Hepatocyte (in vitro differentiated cells): ENCODE measurements at regions not wholly inside any gene's neighbourhood (a gene's known extent, or its start where the extent isn't known, plus 50 kb on each side); places are given as distances from the start of the nearest gene placed in this dataset.

Experiments
- CTCF ChIP-seq: fragments of 200-600 bp; sonication (generic); IDR thresholded peaks from 2 replicates; pipeline ENCODE4 v1.5.1; 2016; ENCODE audit warnings: antibody characterized with exemption, mild to moderate bottlenecking; ENCODE audit not compliant: poor library complexity
- EZH2 ChIP-seq: fragments of 200-600 bp; sonication (generic); IDR thresholded peaks from 2 replicates; pipeline ENCODE4 v1.6.1; 2016; ENCODE audit warnings: antibody characterized with exemption, mild to moderate bottlenecking, borderline replicate concordance

GRCh38 chr11:36750349-36750748 is 152.3 kb upstream of the RAG2 start:
- TF ChIP-seq EZH2 (no peak), CTCF (no peak)
